HepG2 (cell line): ENCODE measurements at regions not wholly inside any gene's neighbourhood (a gene's known extent, or its start where the extent isn't known, plus 50 kb on each side); places are given as distances from the start of the nearest gene placed in this dataset.

ENCODE experiments used
- ATAC-seq: fragments of 200-7000 bp; cut with Tn5 transposase; 3 replicates; pipeline ENCODE4 v1.9.1; 2020; ENCODE audit warnings: mild to moderate bottlenecking, moderate library complexity
- BruUV-seq: library from RNA; stranded (reverse); fragments of 400-500 nt; replicated peaks from 2 replicates; lab custom pipeline; 2021; lab: Mats Ljungman, UMichigan
- CTCF ChIA-PET: fragments of 300-600 bp; formaldehyde crosslinking; extraction: SDS; loops from one replicate; lab custom pipeline; 2021; ENCODE audit warnings: low total read pairs, inconsistent platforms, low intra/inter-chr PET ratio; lab: Yijun Ruan, JAX
- POLR2A ChIA-PET: fragments of 350-600 bp; sonication (Branson Sonifier 250); formaldehyde crosslinking; loops from one replicate; lab custom pipeline; 2020; ENCODE audit warnings: antibody characterized with exemption, inconsistent platforms; lab: Yijun Ruan, JAX
- DNase-seq: peaks from one replicate; pipeline ENCODE4 v3.0.0-alpha.2; 2015; ENCODE audit warnings: low spot score
- FAIRE-seq: peaks from 3 replicates; lab custom pipeline; 2011; peaks lifted over from hg19 to GRCh38; lab: Jason Lieb, UNC
- H2AFZ ChIP-seq: one replicate; pipeline ENCODE4 v1.6.1; 2011; ENCODE audit warnings: low read length, inconsistent platforms
- H3K27ac ChIP-seq: fragments of 300-600 bp; 3 replicates; pipeline ENCODE4 v1.8.0; 2011; ENCODE audit warnings: mixed run types, mild to moderate bottlenecking, mixed read lengths, low read length, inconsistent platforms; ENCODE audit not compliant: insufficient read depth; ENCODE audit errors: extremely low read length
- H3K27me3 ChIP-seq, 2 experiments: fragments of 200-600 bp in 1 of 2; 2 replicates in 1 of 2; 3 replicates in 1 of 2; pipeline versions ENCODE4 v1.6.0 to v1.8.0; 2011; ENCODE audit warnings: low read length in 2 of 2, mild to moderate bottlenecking in 2 of 2, moderate library complexity in 2 of 2, inconsistent platforms in 1 of 2; ENCODE audit not compliant: insufficient read depth in 2 of 2, control insufficient read depth in 1 of 2
- H3K36me3 ChIP-seq, 2 experiments: fragments of 200-600 bp in 1 of 2; replicated peaks in 1 of 2; 2 replicates in 1 of 2; 3 replicates in 1 of 2; pipeline versions ENCODE4 v1.5.1 to v1.8.0; 2011; ENCODE audit warnings: low read length in 2 of 2, inconsistent platforms in 1 of 2; ENCODE audit not compliant: insufficient read depth in 2 of 2, control insufficient read depth in 1 of 2
- H3K4me1 ChIP-seq: 2 replicates; pipeline ENCODE4 v1.5.1; 2012; ENCODE audit warnings: low read length, inconsistent platforms; ENCODE audit not compliant: insufficient read depth
- H3K4me2 ChIP-seq: 2 replicates; pipeline ENCODE4 v1.6.0; 2011; ENCODE audit warnings: low read depth, low read length, inconsistent platforms
- H3K4me3 ChIP-seq, 3 experiments: fragments of 200-600 bp in 1 of 3; sonication (generic), shearing (Covaris generic) in 1 of 3; replicated peaks in 1 of 3; 2 replicates each; pipeline ENCODE4 v1.5.1; 2011 to 2016; ENCODE audit warnings: low read length in 3 of 3, inconsistent platforms in 2 of 3, low read depth in 2 of 3, mild to moderate bottlenecking in 2 of 3, control low read depth in 1 of 3, mixed read lengths in 1 of 3; ENCODE audit not compliant: insufficient read depth in 1 of 3
- H3K79me2 ChIP-seq: one replicate; pipeline ENCODE4 v1.6.1; 2011; ENCODE audit warnings: low read length, inconsistent platforms; ENCODE audit not compliant: insufficient read depth
- H3K9ac ChIP-seq: 2 replicates; pipeline ENCODE4 v1.6.0; 2011; ENCODE audit warnings: mild to moderate bottlenecking, low read depth, low read length, inconsistent platforms; ENCODE audit not compliant: insufficient read depth
- H3K9me3 ChIP-seq: 2 replicates; pipeline ENCODE4 v1.5.1; 2012; ENCODE audit warnings: mild to moderate bottlenecking, low read length
- H4K20me1 ChIP-seq: 2 replicates; pipeline ENCODE4 v1.6.0; 2011; ENCODE audit warnings: inconsistent platforms, mild to moderate bottlenecking, low read length, moderate library complexity; ENCODE audit not compliant: insufficient read depth
- ATF7-NPFF ChIP-seq: sonication (generic); formaldehyde crosslinking; IDR thresholded peaks from 2 replicates; pipeline ENCODE4 v1.8.1; 2023; ENCODE audit warnings: mild to moderate bottlenecking, low read depth, missing genetic modification reagents, moderate library complexity
- BATF2 ChIP-seq: sonication (generic); formaldehyde crosslinking; IDR thresholded peaks from 2 replicates; pipeline ENCODE4 v1.8.0; 2022; ENCODE audit warnings: mild to moderate bottlenecking, missing genetic modification reagents, moderate library complexity
- BHLHE40 ChIP-seq: IDR thresholded peaks from 2 replicates; pipeline ENCODE4 v1.6.1; 2011; ENCODE audit warnings: low read length, improper control_type of control experiment
- NFATC3 ChIP-seq: sonication (generic); formaldehyde crosslinking; IDR thresholded peaks from 2 replicates; pipeline ENCODE4 v1.5.1; 2020; ENCODE audit warnings: mild to moderate bottlenecking, missing genetic modification reagents
- NFE2 ChIP-seq: sonication (generic); formaldehyde crosslinking; IDR thresholded peaks from 2 replicates; pipeline ENCODE4 v1.4.0; 2020; ENCODE audit warnings: missing genetic modification reagents
- SYNCRIP ChIP-seq: fragments of 200-400 bp; formaldehyde crosslinking; IDR thresholded peaks from 2 replicates; pipeline ENCODE4 v1.6.1; 2018; ENCODE audit warnings: mild to moderate bottlenecking, low read depth, low read length; ENCODE audit not compliant: insufficient read depth
- TEAD2 ChIP-seq: sonication (generic); formaldehyde crosslinking; IDR thresholded peaks from 2 replicates; pipeline ENCODE4 v1.9.0; 2021; ENCODE audit warnings: missing genetic modification reagents
- ZBTB10 ChIP-seq: sonication (generic); formaldehyde crosslinking; IDR thresholded peaks from 2 replicates; pipeline ENCODE4 v1.4.0; 2020; ENCODE audit warnings: missing genetic modification reagents, borderline replicate concordance
- ZBTB49 ChIP-seq: sonication (generic); formaldehyde crosslinking; IDR thresholded peaks from 2 replicates; pipeline ENCODE4 v1.4.0; 2020; ENCODE audit warnings: missing genetic modification reagents, borderline replicate concordance
- ZBTB7A ChIP-seq: sonication (generic); formaldehyde crosslinking; IDR thresholded peaks from 2 replicates; pipeline ENCODE4 v1.8.0; 2022; ENCODE audit warnings: mild to moderate bottlenecking, missing genetic modification reagents
- ZNF234 ChIP-seq: sonication (generic); formaldehyde crosslinking; conservative IDR thresholded peaks from 2 replicates; pipeline ENCODE4 v1.5.1; 2020; ENCODE audit warnings: mild to moderate bottlenecking, missing genetic modification reagents
- ZNF383 ChIP-seq: sonication (generic); formaldehyde crosslinking; IDR thresholded peaks from 2 replicates; pipeline ENCODE4 v1.4.0; 2020; ENCODE audit warnings: missing genetic modification reagents, mild to moderate bottlenecking, borderline replicate concordance
- ZSCAN30 ChIP-seq: sonication (generic); formaldehyde crosslinking; IDR thresholded peaks from 2 replicates; pipeline ENCODE4 v1.5.0; 2020; ENCODE audit warnings: mild to moderate bottlenecking, missing genetic modification reagents
- WGBS: methylation state at CpG from one replicate; pipeline ENCODE4 v1.1.6; 2017; ENCODE audit warnings: low lambda C conversion rate; 5-methylcytosine and 5-hydroxymethylcytosine counted together
- in situ Hi-C: cut with HindIII; loops from 2 replicates; pipeline ENCODE4 v1.10.0; 2017; ENCODE audit warnings: low pct_unique_long_range_greater_than_20kb; ENCODE audit not compliant: extremely low pct_ligation_motif_present
- intact Hi-C: fragments of 100-400 bp; cut with micrococcal nuclease; formaldehyde crosslinking; loops from one replicate; pipeline ENCODE4 v1.10.0; 2022; ENCODE audit not compliant: unreplicated experiment
- TF ChIP-seq, protein P1 (sequence below): sonication (generic); formaldehyde crosslinking; IDR thresholded peaks from 2 replicates; pipeline ENCODE4 v1.4.0; 2020; ENCODE audit warnings: low read depth, mild to moderate bottlenecking, missing genetic modification reagents

- in situ Hi-C loops (no loop called here), intact Hi-C loops (no loop called here)
- WGBS = 29% methylated on average over 2 of the region's 3 CpGs
- BruUV-seq = no TSS peak
- Histone ChIP-seq H3K27me3 (no peaks in the 10 kb centered on the region), H3K79me2 (no peaks in the 10 kb centered on the region), H3K4me3 (no peak overlapping the region), H3K4me1 (no peaks in the 10 kb centered on the region), H2AFZ (no peak overlapping the region), H3K27ac (no peak overlapping the region), H3K36me3 (no peaks in the 10 kb centered on the region), H3K4me2 (no peak overlapping the region), H3K9me3 (no peaks in the 10 kb centered on the region), H4K20me1 (no peaks in the 10 kb centered on the region), H3K9ac (no peak overlapping the region)
- ChIA-PET CTCF (no interaction called here), POLR2A (no interaction called here)
- DNase-seq = no peak
- no peak for FAIRE-seq
- no peak for ATAC-seq
- TF ChIP-seq TEAD2 (CRISPR knock-in tag) (no peak), BHLHE40 (no peak), SYNCRIP (no peak), NFE2 (CRISPR knock-in tag) (no peak), ATF7-NPFF (CRISPR knock-in tag) (no peak), ZBTB7A (CRISPR knock-in tag) (no peak), BATF2 (no peak), NFATC3 (CRISPR knock-in tag) (no peak), ZBTB49 (CRISPR knock-in tag) (no peak), ZSCAN30 (CRISPR knock-in tag) (no peak), ZNF234 (CRISPR knock-in tag) (no peak), ZBTB10 (CRISPR knock-in tag) (no peak), ZNF383 (CRISPR knock-in tag) (no peak)
- TF ChIP-seq, protein P1, sequence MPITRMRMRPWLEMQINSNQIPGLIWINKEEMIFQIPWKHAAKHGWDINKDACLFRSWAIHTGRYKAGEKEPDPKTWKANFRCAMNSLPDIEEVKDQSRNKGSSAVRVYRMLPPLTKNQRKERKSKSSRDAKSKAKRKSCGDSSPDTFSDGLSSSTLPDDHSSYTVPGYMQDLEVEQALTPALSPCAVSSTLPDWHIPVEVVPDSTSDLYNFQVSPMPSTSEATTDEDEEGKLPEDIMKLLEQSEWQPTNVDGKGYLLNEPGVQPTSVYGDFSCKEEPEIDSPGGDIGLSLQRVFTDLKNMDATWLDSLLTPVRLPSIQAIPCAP (CRISPR knock-in tag) = no peak
Observed at GRCh38 chr7:136251826-136252225, 274.7 kb upstream of the MTPN start.
